WERI-Rb-1 (cell line): ENCODE measurements at regions not wholly inside any gene's neighbourhood (a gene's known extent, or its start where the extent isn't known, plus 50 kb on each side); places are given as distances from the start of the nearest gene placed in this dataset.

Experiments
- DNase-seq: peaks from one replicate; pipeline ENCODE4 v3.0.0-alpha.2; 2020
- H3K27ac ChIP-seq: fragments of 250-450 bp; sonication (Bioruptor Pico); 2 replicates; pipeline ENCODE4 v1.5.1; 2020; ENCODE audit warnings: mild to moderate bottlenecking, moderate library complexity
- H3K27me3 ChIP-seq: fragments of 250-450 bp; sonication (Bioruptor Pico); 2 replicates; pipeline ENCODE4 v1.5.1; 2021; ENCODE audit warnings: mild to moderate bottlenecking, low read depth, moderate library complexity; ENCODE audit not compliant: insufficient read depth, severe bottlenecking
- H3K36me3 ChIP-seq: fragments of 250-450 bp; sonication (Bioruptor Pico); 2 replicates; pipeline ENCODE4 v1.5.1; 2020; ENCODE audit warnings: mild to moderate bottlenecking, moderate library complexity
- H3K4me3 ChIP-seq: 2 replicates; pipeline ENCODE4 v1.5.1; 2011; ENCODE audit warnings: low read depth, mild to moderate bottlenecking, control low read depth, low read length
- H3K9me3 ChIP-seq: fragments of 250-450 bp; sonication (Bioruptor Pico); 2 replicates; pipeline ENCODE4 v1.5.1; 2021; ENCODE audit warnings: mild to moderate bottlenecking, moderate library complexity; ENCODE audit not compliant: severe bottlenecking
- TF ChIP-seq, protein P1 (sequence below): IDR thresholded peaks from 2 replicates; pipeline ENCODE4 v1.5.1; 2011; ENCODE audit warnings: low read depth, mild to moderate bottlenecking, control low read depth, inconsistent platforms, low read length

DNA sequence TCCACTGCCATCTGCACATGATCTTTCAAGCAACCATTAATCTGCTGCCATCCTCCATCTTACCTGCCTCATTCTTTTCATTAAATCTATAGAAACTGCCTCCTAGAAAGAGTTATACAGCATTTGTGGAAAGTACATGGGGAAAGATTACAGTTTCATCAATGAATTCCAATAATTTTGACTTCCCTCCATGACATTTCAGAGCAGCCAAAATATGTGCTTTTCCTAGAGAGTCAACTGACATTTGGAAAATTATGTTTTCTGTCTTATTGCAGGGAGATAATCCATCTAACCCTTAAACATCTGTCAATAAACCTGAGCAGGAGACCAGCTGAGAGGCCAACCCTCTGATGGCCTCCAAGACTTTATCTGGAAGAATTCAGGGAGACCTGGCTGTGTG, 147.0 kb upstream of the CDH5 start:
- no peaks in the 10 kb centered on the region for H3K9me3 ChIP-seq
- TF ChIP-seq, protein P1, sequence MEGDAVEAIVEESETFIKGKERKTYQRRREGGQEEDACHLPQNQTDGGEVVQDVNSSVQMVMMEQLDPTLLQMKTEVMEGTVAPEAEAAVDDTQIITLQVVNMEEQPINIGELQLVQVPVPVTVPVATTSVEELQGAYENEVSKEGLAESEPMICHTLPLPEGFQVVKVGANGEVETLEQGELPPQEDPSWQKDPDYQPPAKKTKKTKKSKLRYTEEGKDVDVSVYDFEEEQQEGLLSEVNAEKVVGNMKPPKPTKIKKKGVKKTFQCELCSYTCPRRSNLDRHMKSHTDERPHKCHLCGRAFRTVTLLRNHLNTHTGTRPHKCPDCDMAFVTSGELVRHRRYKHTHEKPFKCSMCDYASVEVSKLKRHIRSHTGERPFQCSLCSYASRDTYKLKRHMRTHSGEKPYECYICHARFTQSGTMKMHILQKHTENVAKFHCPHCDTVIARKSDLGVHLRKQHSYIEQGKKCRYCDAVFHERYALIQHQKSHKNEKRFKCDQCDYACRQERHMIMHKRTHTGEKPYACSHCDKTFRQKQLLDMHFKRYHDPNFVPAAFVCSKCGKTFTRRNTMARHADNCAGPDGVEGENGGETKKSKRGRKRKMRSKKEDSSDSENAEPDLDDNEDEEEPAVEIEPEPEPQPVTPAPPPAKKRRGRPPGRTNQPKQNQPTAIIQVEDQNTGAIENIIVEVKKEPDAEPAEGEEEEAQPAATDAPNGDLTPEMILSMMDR: no peak
- no peak overlapping the region for H3K4me3 ChIP-seq
- no peak overlapping the region for H3K27ac ChIP-seq
- no peaks in the 10 kb centered on the region for H3K36me3 ChIP-seq
- no peaks in the 10 kb centered on the region for H3K27me3 ChIP-seq
- no peak for DNase-seq

GRCh38 chr16:66212428-66212827, 154.1 kb upstream of the CDH5 start:
- Histone ChIP-seq H3K9me3 (no peaks in the 10 kb centered on the region), H3K27ac (no peak overlapping the region), H3K36me3 (no peaks in the 10 kb centered on the region), H3K27me3 (no peaks in the 10 kb centered on the region), H3K4me3 (no peak overlapping the region)
- TF ChIP-seq, protein P1: no peak
- no peak for DNase-seq

DNA sequence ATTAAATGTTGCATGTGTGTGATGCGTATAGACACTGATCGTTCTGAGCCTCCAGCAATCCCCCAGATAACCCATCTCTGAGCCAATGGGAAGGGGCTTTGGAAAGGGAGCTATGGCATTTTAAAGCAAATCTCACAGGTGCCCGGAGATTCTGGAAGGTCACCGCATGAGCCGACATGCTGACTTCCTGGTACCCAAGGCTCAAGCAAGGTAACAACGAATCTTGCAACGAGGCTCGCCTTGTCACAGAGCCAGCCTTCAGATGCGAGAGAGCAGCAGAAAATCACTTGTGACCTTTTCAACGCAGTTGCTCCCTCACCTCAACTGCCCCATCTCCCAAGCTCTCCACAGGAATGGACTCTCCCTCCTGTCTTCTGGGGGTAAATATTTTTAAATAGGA, 154.8 kb upstream of the CDH5 start:
- H3K4me3 ChIP-seq: no peak overlapping the region
- no peaks in the 10 kb centered on the region for H3K36me3 ChIP-seq
- no peak overlapping the region for H3K27ac ChIP-seq
- DNase-seq: no peak
- no peaks in the 10 kb centered on the region for H3K27me3 ChIP-seq
- H3K9me3 ChIP-seq: no peaks in the 10 kb centered on the region
- TF ChIP-seq, protein P1: no peak

DNA sequence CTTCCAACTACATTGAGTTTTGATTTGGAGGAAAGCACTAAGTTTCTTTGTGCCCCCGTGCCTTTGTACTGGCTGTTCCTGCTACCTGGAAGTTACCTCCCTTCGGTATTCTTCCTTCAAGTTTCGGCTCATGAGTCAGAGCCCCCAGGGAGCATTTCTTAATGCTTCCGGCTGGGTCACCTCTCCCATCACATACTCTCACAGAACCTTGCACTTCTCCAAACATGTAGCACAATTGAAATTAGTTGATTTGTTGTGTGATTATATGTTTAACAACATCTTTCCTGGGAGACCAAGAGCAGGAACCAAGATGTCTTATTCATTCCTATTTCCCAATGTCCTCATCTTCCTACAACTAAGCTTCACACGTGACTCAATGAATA, 158.6 kb upstream of the CDH5 start:
- TF ChIP-seq, protein P1: no peak
- no peaks in the 10 kb centered on the region for H3K36me3 ChIP-seq
- H3K4me3 ChIP-seq: no peak overlapping the region
- no peak overlapping the region for H3K27ac ChIP-seq
- H3K27me3 ChIP-seq: no peaks in the 10 kb centered on the region
- DNase-seq: no peak
- no peaks in the 10 kb centered on the region for H3K9me3 ChIP-seq

- Histone ChIP-seq H3K27ac (no peak overlapping the region), H3K27me3 (no peaks in the 10 kb centered on the region), H3K9me3 (no peaks in the 10 kb centered on the region), H3K4me3 (no peak overlapping the region), H3K36me3 (no peaks in the 10 kb centered on the region)
- DNase-seq: no peak
- TF ChIP-seq, protein P1: no peak
Observed at GRCh38 chr16:66207139-66207882, 159.2 kb upstream of the CDH5 start.

- H3K36me3 ChIP-seq: no peaks in the 10 kb centered on the region
- no peak overlapping the region for H3K27ac ChIP-seq
- no peaks in the 10 kb centered on the region for H3K9me3 ChIP-seq
- H3K27me3 ChIP-seq: no peaks in the 10 kb centered on the region
- DNase-seq: no peak
- no peak overlapping the region for H3K4me3 ChIP-seq
- TF ChIP-seq, protein P1: no peak
Observed at GRCh38 chr16:66206363-66206762, 160.1 kb upstream of the CDH5 start.
